K562 (cell line): ENCODE measurements at regions not wholly inside any gene's neighbourhood (a gene's known extent, or its start where the extent isn't known, plus 50 kb on each side); places are given as distances from the start of the nearest gene placed in this dataset.

ENCODE experiments used
- BACH1 ChIP-seq: fragments of 200-800 bp; sonication (Bioruptor generic); IDR thresholded peaks from 2 replicates; pipeline ENCODE4 v1.6.1; 2016; ENCODE audit warnings: missing genetic modification characterization, missing compliant biosample characterization
- EHMT2 ChIP-seq: fragments of 450-650 bp; IDR thresholded peaks from 2 replicates; pipeline ENCODE4 v1.6.1; 2018; ENCODE audit warnings: antibody characterized with exemption
- ELF2 ChIP-seq: fragments of 250-450 bp; sonication (Bioruptor Pico); IDR thresholded peaks from 2 replicates; pipeline ENCODE4 v1.5.0; 2021; ENCODE audit warnings: mild to moderate bottlenecking
- NBN ChIP-seq: fragments of 450-650 bp; IDR thresholded peaks from 2 replicates; pipeline ENCODE4 v1.6.1; 2016; ENCODE audit warnings: low read depth, mild to moderate bottlenecking
- NONO ChIP-seq, 2 experiments: fragments of 200-400 bp in 1 of 2; fragments of 450-650 bp in 1 of 2; formaldehyde crosslinking in 1 of 2; IDR thresholded peaks; 2 replicates each; pipeline ENCODE4 v1.6.1; 2017; ENCODE audit warnings: low read depth in 2 of 2, mild to moderate bottlenecking in 2 of 2, moderate library complexity in 2 of 2, low read length in 1 of 2
- POLR2A ChIP-seq: fragments of 450-650 bp; conservative IDR thresholded peaks from 2 replicates; pipeline ENCODE4 v1.6.1; 2016
- SPI1 ChIP-seq: IDR thresholded peaks from 2 replicates; pipeline ENCODE4 v1.6.1; 2011; ENCODE audit warnings: low read depth, low read length, control low read depth, borderline replicate concordance
- ZNF311 ChIP-seq: fragments of 250-450 bp; sonication (Bioruptor Pico); IDR thresholded peaks from 2 replicates; pipeline ENCODE4 v1.4.0; 2020; ENCODE audit warnings: mild to moderate bottlenecking, moderate library complexity
- ZNF324 ChIP-seq: fragments of 250-450 bp; sonication (Bioruptor Pico); IDR thresholded peaks from 2 replicates; pipeline ENCODE4 v1.4.0; 2020; ENCODE audit warnings: mild to moderate bottlenecking
- TF ChIP-seq, protein P1 (sequence below), 2 experiments: fragments of 450-650 bp; IDR thresholded peaks; 2 replicates each; pipeline ENCODE4 v1.6.1; 2016
- TF ChIP-seq, protein P2 (sequence below), 2 experiments: fragments of 450-650 bp; IDR thresholded peaks; 2 replicates each; pipeline ENCODE4 v1.6.1; 2016; ENCODE audit warnings: mild to moderate bottlenecking in 2 of 2, borderline replicate concordance in 1 of 2, low read depth in 1 of 2, moderate library complexity in 1 of 2
- TF ChIP-seq, protein P3 (sequence below): sonication (generic); formaldehyde crosslinking; IDR thresholded peaks from 2 replicates; pipeline ENCODE4 v1.8.0; 2022; ENCODE audit warnings: mild to moderate bottlenecking, missing genetic modification reagents

DNA sequence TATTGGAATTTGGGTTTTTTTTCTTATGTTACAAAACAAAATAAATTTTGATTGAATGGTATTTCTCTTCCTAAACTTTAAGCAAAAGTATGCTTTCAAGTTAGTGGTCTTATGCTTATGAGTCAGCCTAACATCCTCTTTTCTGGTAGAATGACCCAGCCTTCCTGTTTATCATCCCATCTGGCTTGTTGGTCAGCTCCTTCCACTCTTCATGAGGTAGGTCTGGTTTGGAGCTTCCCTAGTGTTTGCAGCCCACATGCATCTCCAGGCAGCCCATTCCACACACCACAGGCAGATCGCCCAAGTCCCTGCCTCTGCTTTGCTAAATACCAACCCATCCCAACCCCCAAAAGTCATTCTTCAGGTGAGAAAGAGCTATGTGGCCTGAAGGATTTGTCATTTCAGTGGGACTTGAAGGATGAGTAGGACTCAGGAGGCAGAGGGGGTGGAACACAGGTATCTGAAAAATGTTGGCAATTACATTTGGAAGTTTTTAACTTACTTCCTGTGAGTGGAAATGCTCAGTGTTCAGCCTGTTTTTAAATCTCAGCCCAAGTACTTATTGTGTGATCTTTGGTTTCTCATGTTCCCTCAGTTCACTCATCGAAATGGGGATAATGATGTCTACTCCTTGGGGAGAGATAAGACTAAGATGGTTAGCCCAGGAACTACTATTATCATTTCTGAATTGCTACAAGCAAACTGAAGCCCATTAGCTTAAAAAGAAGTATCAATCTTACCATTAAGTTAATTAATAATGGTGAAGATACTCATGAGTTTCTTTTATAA, 294.0 kb downstream of the ADGB start (continued):
- TF ChIP-seq, protein P1, sequence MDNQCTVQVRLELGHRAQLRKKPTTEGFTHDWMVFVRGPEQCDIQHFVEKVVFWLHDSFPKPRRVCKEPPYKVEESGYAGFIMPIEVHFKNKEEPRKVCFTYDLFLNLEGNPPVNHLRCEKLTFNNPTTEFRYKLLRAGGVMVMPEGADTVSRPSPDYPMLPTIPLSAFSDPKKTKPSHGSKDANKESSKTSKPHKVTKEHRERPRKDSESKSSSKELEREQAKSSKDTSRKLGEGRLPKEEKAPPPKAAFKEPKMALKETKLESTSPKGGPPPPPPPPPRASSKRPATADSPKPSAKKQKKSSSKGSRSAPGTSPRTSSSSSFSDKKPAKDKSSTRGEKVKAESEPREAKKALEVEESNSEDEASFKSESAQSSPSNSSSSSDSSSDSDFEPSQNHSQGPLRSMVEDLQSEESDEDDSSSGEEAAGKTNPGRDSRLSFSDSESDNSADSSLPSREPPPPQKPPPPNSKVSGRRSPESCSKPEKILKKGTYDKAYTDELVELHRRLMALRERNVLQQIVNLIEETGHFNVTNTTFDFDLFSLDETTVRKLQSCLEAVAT (IDR thresholded peaks at IDR 0.05): peak; percentile 95 to 97
- TF ChIP-seq, protein P2, sequence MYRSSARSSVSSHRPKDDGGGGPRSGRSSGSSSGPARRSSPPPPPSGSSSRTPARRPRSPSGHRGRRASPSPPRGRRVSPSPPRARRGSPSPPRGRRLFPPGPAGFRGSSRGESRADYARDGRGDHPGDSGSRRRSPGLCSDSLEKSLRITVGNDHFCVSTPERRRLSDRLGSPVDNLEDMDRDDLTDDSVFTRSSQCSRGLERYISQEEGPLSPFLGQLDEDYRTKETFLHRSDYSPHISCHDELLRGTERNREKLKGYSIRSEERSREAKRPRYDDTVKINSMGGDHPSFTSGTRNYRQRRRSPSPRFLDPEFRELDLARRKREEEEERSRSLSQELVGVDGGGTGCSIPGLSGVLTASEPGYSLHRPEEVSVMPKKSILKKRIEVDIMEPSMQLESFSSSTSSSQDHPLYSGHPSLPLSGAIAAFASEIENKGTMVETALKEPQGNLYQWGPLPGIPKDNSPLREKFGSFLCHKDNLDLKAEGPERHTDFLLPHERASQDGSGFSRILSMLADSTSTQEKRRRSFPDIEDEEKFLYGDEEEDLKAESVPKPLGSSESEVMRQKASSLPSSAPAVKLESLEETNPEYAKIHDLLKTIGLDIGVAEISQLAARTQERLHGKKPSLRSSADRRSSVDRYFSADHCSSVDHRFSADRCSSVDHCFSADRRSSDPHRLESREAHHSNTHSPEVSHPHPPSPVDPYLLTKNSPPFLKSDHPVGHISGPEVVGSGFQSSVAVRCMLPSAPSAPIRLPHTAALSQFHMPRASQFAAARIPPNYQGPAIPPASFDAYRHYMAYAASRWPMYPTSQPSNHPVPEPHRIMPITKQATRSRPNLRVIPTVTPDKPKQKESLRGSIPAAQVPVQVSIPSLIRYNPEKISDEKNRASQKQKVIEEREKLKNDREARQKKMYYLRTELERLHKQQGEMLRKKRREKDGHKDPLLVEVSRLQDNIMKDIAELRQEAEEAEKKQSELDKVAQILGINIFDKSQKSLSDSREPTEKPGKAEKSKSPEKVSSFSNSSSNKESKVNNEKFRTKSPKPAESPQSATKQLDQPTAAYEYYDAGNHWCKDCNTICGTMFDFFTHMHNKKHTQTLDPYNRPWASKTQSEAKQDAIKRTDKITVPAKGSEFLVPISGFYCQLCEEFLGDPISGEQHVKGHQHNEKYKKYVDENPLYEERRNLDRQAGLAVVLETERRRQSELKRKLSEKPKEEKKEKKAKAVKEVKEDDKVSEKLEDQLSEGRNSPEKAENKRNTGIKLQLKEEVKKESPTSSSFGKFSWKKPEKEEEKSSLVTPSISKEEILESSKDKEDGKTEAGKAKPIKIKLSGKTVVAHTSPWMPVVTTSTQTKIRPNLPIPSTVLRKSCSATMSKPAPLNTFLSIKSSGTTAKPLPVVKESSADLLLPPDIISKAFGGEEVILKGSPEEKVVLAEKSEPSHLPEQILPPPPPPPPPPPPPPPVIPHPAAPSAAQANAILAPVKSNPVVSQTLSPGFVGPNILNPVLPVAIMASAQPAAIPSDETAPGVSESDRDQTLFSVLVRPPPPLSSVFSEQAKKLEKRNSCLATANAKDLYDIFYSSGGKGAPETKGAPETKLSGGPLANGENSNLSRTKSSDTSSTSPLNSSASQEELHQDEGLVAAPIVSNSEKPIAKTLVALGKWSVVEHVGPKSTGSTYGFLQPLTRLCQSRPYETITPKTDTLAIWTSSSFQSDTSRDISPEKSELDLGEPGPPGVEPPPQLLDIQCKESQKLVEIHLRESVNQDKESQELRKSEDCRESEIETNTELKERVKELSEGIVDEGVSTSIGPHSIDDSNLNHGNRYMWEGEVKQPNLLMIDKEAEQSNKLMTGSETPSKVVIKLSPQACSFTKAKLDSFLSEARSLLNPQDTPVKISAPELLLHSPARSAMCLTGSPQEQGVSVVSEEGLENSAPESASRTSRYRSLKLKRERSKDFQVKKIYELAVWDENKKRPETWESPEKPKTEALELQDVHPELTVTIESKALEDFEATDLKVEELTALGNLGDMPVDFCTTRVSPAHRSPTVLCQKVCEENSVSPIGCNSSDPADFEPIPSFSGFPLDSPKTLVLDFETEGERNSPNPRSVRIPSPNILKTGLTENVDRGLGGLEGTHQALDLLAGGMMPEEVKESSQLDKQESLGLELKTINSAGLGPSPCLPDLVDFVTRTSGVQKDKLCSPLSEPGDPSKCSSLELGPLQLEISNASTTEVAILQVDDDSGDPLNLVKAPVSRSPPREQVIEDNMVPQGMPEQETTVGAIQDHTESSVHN (IDR thresholded peaks at IDR 0.05; ENCODE audit: borderline replicate concordance in 1 of 2, low read depth in 1 of 2): peak; percentile 30 to 54; a peak in 1 of 4 replicates
- TF ChIP-seq SPI1: peak; percentile 87
- 0 out of 2 replicates have a peak, but pooled peaks have one; percentile 62 for TF ChIP-seq BACH1
- no peak; the same call in 1 of the 2 replicates for TF ChIP-seq ZNF324
- TF ChIP-seq NONO (IDR thresholded peaks at IDR 0.05; ENCODE audit: low read depth in 2 of 2, low read length in 1 of 2): 0 out of 4 replicates have a peak, but pooled peaks of 1 of the 2 experiments have one; percentile 9
- TF ChIP-seq, protein P3, sequence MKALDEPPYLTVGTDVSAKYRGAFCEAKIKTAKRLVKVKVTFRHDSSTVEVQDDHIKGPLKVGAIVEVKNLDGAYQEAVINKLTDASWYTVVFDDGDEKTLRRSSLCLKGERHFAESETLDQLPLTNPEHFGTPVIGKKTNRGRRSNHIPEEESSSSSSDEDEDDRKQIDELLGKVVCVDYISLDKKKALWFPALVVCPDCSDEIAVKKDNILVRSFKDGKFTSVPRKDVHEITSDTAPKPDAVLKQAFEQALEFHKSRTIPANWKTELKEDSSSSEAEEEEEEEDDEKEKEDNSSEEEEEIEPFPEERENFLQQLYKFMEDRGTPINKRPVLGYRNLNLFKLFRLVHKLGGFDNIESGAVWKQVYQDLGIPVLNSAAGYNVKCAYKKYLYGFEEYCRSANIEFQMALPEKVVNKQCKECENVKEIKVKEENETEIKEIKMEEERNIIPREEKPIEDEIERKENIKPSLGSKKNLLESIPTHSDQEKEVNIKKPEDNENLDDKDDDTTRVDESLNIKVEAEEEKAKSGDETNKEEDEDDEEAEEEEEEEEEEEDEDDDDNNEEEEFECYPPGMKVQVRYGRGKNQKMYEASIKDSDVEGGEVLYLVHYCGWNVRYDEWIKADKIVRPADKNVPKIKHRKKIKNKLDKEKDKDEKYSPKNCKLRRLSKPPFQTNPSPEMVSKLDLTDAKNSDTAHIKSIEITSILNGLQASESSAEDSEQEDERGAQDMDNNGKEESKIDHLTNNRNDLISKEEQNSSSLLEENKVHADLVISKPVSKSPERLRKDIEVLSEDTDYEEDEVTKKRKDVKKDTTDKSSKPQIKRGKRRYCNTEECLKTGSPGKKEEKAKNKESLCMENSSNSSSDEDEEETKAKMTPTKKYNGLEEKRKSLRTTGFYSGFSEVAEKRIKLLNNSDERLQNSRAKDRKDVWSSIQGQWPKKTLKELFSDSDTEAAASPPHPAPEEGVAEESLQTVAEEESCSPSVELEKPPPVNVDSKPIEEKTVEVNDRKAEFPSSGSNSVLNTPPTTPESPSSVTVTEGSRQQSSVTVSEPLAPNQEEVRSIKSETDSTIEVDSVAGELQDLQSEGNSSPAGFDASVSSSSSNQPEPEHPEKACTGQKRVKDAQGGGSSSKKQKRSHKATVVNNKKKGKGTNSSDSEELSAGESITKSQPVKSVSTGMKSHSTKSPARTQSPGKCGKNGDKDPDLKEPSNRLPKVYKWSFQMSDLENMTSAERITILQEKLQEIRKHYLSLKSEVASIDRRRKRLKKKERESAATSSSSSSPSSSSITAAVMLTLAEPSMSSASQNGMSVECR: no peak
- peak; percentile 73; the same call in 1 of the 2 replicates for TF ChIP-seq NBN
- peak; percentile 90 for TF ChIP-seq EHMT2
- TF ChIP-seq ZNF311 (CRISPR knock-in tag): no peak
- TF ChIP-seq POLR2A: peak; percentile 73
- peak; percentile 82; the same call in 1 of the 2 replicates for TF ChIP-seq ELF2 (CRISPR knock-in tag)
